ENCODE measurements at regions not wholly inside any gene's neighbourhood (a gene's known extent, or its start where the extent isn't known, plus 50 kb on each side); places are given as distances from the start of the nearest gene placed in this dataset.

- no peak for FAIRE-seq
- Histone ChIP-seq H2BK5ac (ENCODE audit: low read depth, low read length) (no peak overlapping the region), H3K4me2 (ENCODE audit: insufficient read depth in 1 of 2, low read depth in 2 of 2, low read length in 2 of 2) (no peak overlapping the region), H3K56ac (replicated peaks; ENCODE audit: insufficient read length, low read depth, low read length) (no peak overlapping the region), H3K36me3 (ENCODE audit: control insufficient read depth in 2 of 4, insufficient read depth in 4 of 4, low read length in 3 of 4) (no peaks in the 10 kb centered on the region), H3K79me1 (ENCODE audit: low read depth, low read length) (no peaks in the 10 kb centered on the region), H3K14ac (ENCODE audit: insufficient read length) (no peak overlapping the region), H4K8ac (ENCODE audit: extremely low read depth, insufficient read depth, low read length) (no peak overlapping the region), H2BK120ac (replicated peaks; ENCODE audit: low read depth, low read length) (no peak overlapping the region), H3K9me3 (ENCODE audit: insufficient read depth in 2 of 2, low read depth in 1 of 2, low read length in 1 of 2) (no peaks in the 10 kb centered on the region), H2BK12ac (ENCODE audit: low read depth, low read length) (no peak overlapping the region), H2AK5ac (ENCODE audit: low read depth, low read length) (no peak overlapping the region), H4K5ac (ENCODE audit: insufficient read length, low read depth, low read length) (no peak overlapping the region), H3K4ac (replicated peaks; ENCODE audit: insufficient read length, low read depth, low read length) (no peak overlapping the region), H3K23me2 (ENCODE audit: low read depth, low read length) (no peaks in the 10 kb centered on the region; the same call in 1 of the 2 replicates), H3K4me3 (ENCODE audit: extremely low read depth in 1 of 4, insufficient read depth in 2 of 4, low read depth in 3 of 4, low read length in 4 of 4) (no peak overlapping the region), H4K91ac (replicated peaks; ENCODE audit: insufficient read length, low read length) (no peak overlapping the region), H3K23ac (ENCODE audit: insufficient read length) (no peak overlapping the region), H2AFZ (ENCODE audit: low read length) (no peak overlapping the region), H3K27ac (ENCODE audit: low read depth, low read length) (no peak overlapping the region), H2BK15ac (ENCODE audit: low read length) (no peak overlapping the region), H3K27me3 (replicated peaks in 1 of 4; ENCODE audit: control insufficient read depth in 3 of 4, extremely low read depth in 1 of 4, insufficient read depth in 3 of 4, low read length in 3 of 4) (no peaks in the 10 kb centered on the region), H3K4me1 (replicated peaks in 1 of 4; ENCODE audit: control insufficient read depth in 3 of 4, insufficient read depth in 4 of 4, low read length in 3 of 4) (no peaks in the 10 kb centered on the region), H3K79me2 (ENCODE audit: control insufficient read depth in 1 of 2, insufficient read depth in 2 of 2, low read length in 2 of 2) (no peaks in the 10 kb centered on the region), H3K9ac (replicated peaks in 1 of 4; ENCODE audit: extremely low read depth in 1 of 4, low read depth in 3 of 4, low read length in 3 of 4) (no peak overlapping the region), H3K18ac (ENCODE audit: extremely low read depth, low read length) (no peak overlapping the region), H4K20me1 (replicated peaks in 1 of 2; ENCODE audit: control insufficient read depth in 1 of 2, insufficient read depth in 2 of 2, low read length in 2 of 2) (no peaks in the 10 kb centered on the region), H2BK20ac (ENCODE audit: low read length) (no peak overlapping the region)
- CTCF ChIA-PET (ENCODE audit: partially characterized antibody) = no interaction called here
- TF ChIP-seq SP4 (IDR thresholded peaks at IDR 0.05; ENCODE audit: low read length) = no peak
- POLR2A ChIA-PET (ENCODE audit: partially characterized antibody) = no interaction called here
- DNase-seq (ENCODE audit: low read depth in 1 of 2, low spot score in 2 of 2) = no peak
These were observed 1017.2 kb downstream of the TUSC7 start for GRCh38 chr3:117726776-117727175.
